Activated CD4-positive, alpha-beta T cell treated with anti-CD3 and anti-CD28 coated beads, Interleukin-2, amount 10 ng/mL, durations not matched to agents 7 days and 5 days (primary cell): ENCODE measurements at regions not wholly inside any gene's neighbourhood (a gene's known extent, or its start where the extent isn't known, plus 50 kb on each side); places are given as distances from the start of the nearest gene placed in this dataset.

Experiments
- CTCF ChIA-PET: fragments of 350-600 bp; sonication (Branson Sonifier 250); formaldehyde crosslinking; loops from one replicate; lab custom pipeline; 2021; ENCODE audit warnings: antibody characterized with exemption; lab: Charles Lee
- POLR2A ChIA-PET: fragments of 350-600 bp; sonication (Branson Sonifier 250); formaldehyde crosslinking; loops from one replicate; lab custom pipeline; 2021; ENCODE audit warnings: antibody characterized with exemption; lab: Charles Lee
- DNase-seq: peaks from one replicate; pipeline ENCODE4 v3.0.0-alpha.2; 2020
- H3K27ac Mint-ChIP-seq: one replicate; pipeline ENCODE4 v1.8.0; 2021; ENCODE audit warnings: mild to moderate bottlenecking, moderate library complexity, mixed read lengths
- H3K27me3 Mint-ChIP-seq: one replicate; pipeline ENCODE4 v1.8.0; 2021; ENCODE audit warnings: mixed read lengths
- H3K36me3 Mint-ChIP-seq: one replicate; pipeline ENCODE4 v1.8.0; 2021; ENCODE audit warnings: low read depth, mixed read lengths
- H3K4me1 Mint-ChIP-seq: one replicate; pipeline ENCODE4 v1.8.0; 2021; ENCODE audit warnings: mixed read lengths
- H3K4me3 Mint-ChIP-seq: one replicate; pipeline ENCODE4 v1.8.0; 2021; ENCODE audit warnings: mild to moderate bottlenecking, moderate library complexity, mixed read lengths
- H3K9me3 Mint-ChIP-seq: one replicate; pipeline ENCODE4 v1.8.0; 2021; ENCODE audit warnings: mixed read lengths

GRCh38 chr9:109707355-109707754 is 72.6 kb upstream of the PALM2AKAP2 start:
- no peak overlapping the region for H3K27ac Mint-ChIP-seq
- H3K27me3 Mint-ChIP-seq, result peaks cover 8% of the 10 kb centered on the region
- H3K4me1 Mint-ChIP-seq, result no peaks in the 10 kb centered on the region
- no peaks in the 10 kb centered on the region for H3K36me3 Mint-ChIP-seq
- no peak for DNase-seq
- POLR2A ChIA-PET, result no interaction called here
- CTCF ChIA-PET, result no interaction called here
- no peaks in the 10 kb centered on the region for H3K9me3 Mint-ChIP-seq
- H3K4me3 Mint-ChIP-seq, result no peak overlapping the region

- H3K27ac Mint-ChIP-seq, result no peak overlapping the region
- DNase-seq, result no peak
- ChIA-PET CTCF (no interaction called here), POLR2A (no interaction called here)
- H3K27me3 Mint-ChIP-seq, result peaks cover 8% of the 10 kb centered on the region
- H3K4me3 Mint-ChIP-seq, result no peak overlapping the region
- no peaks in the 10 kb centered on the region for H3K4me1 Mint-ChIP-seq
- no peaks in the 10 kb centered on the region for H3K9me3 Mint-ChIP-seq
- H3K36me3 Mint-ChIP-seq, result no peaks in the 10 kb centered on the region
These were observed 71.5 kb upstream of the PALM2AKAP2 start for GRCh38 chr9:109708451-109708945.

- peaks cover 8% of the 10 kb centered on the region for H3K27me3 Mint-ChIP-seq
- no peak overlapping the region for H3K4me3 Mint-ChIP-seq
- H3K4me1 Mint-ChIP-seq, result no peaks in the 10 kb centered on the region
- H3K27ac Mint-ChIP-seq, result no peak overlapping the region
- H3K36me3 Mint-ChIP-seq, result no peaks in the 10 kb centered on the region
- ChIA-PET CTCF (no interaction called here), POLR2A (no interaction called here)
- H3K9me3 Mint-ChIP-seq, result no peaks in the 10 kb centered on the region
- DNase-seq, result no peak
These were observed 70.1 kb upstream of the PALM2AKAP2 start for GRCh38 chr9:109709866-109710265.

GRCh38 chr9:109710830-109711229 is 69.2 kb upstream of the PALM2AKAP2 start:
- CTCF ChIA-PET, result no interaction called here
- Mint-ChIP-seq H3K27ac (no peak overlapping the region), H3K9me3 (no peaks in the 10 kb centered on the region), H3K4me3 (no peak overlapping the region), H3K4me1 (no peaks in the 10 kb centered on the region), H3K27me3 (peaks cover 4% of the 10 kb centered on the region), H3K36me3 (no peaks in the 10 kb centered on the region)
- POLR2A ChIA-PET, result no interaction called here
- no peak for DNase-seq

- no peak overlapping the region for H3K4me3 Mint-ChIP-seq
- H3K36me3 Mint-ChIP-seq, result no peaks in the 10 kb centered on the region
- H3K27me3 Mint-ChIP-seq, result no peaks in the 10 kb centered on the region
- no peak overlapping the region for H3K27ac Mint-ChIP-seq
- ChIA-PET CTCF (no interaction called here), POLR2A (no interaction called here)
- H3K9me3 Mint-ChIP-seq, result no peaks in the 10 kb centered on the region
- DNase-seq, result no peak
- H3K4me1 Mint-ChIP-seq, result no peaks in the 10 kb centered on the region
These were observed 64.7 kb upstream of the PALM2AKAP2 start for GRCh38 chr9:109715344-109715743.

GRCh38 chr9:109716631-109717030 is 63.4 kb upstream of the PALM2AKAP2 start:
- Mint-ChIP-seq H3K36me3 (no peaks in the 10 kb centered on the region), H3K27ac (no peak overlapping the region), H3K4me1 (no peaks in the 10 kb centered on the region), H3K4me3 (no peak overlapping the region), H3K27me3 (no peaks in the 10 kb centered on the region), H3K9me3 (no peaks in the 10 kb centered on the region)
- CTCF ChIA-PET, result no interaction called here
- DNase-seq, result no peak
- POLR2A ChIA-PET, result no interaction called here

- Mint-ChIP-seq H3K4me1 (no peaks in the 10 kb centered on the region), H3K4me3 (no peak overlapping the region), H3K27me3 (no peaks in the 10 kb centered on the region), H3K9me3 (no peaks in the 10 kb centered on the region), H3K27ac (no peak overlapping the region), H3K36me3 (no peaks in the 10 kb centered on the region)
- CTCF ChIA-PET, result no interaction called here
- DNase-seq, result no peak
- POLR2A ChIA-PET, result no interaction called here
These were observed 62.7 kb upstream of the PALM2AKAP2 start for GRCh38 chr9:109717342-109717741.

- Mint-ChIP-seq H3K4me3 (no peak overlapping the region), H3K36me3 (no peaks in the 10 kb centered on the region), H3K27me3 (no peaks in the 10 kb centered on the region), H3K9me3 (no peaks in the 10 kb centered on the region), H3K27ac (no peak overlapping the region), H3K4me1 (no peaks in the 10 kb centered on the region)
- POLR2A ChIA-PET, result no interaction called here
- no peak for DNase-seq
- CTCF ChIA-PET, result no interaction called here
These were observed 61.1 kb upstream of the PALM2AKAP2 start for GRCh38 chr9:109718861-109719260.

GRCh38 chr9:109721001-109721400 is 59.0 kb upstream of the PALM2AKAP2 start:
- ChIA-PET POLR2A (no interaction called here), CTCF (no interaction called here)
- Mint-ChIP-seq H3K27ac (no peak overlapping the region), H3K27me3 (no peaks in the 10 kb centered on the region), H3K4me1 (no peaks in the 10 kb centered on the region), H3K36me3 (no peaks in the 10 kb centered on the region), H3K4me3 (no peak overlapping the region), H3K9me3 (no peaks in the 10 kb centered on the region)
- no peak for DNase-seq

- Mint-ChIP-seq H3K4me3 (no peak overlapping the region), H3K36me3 (no peaks in the 10 kb centered on the region), H3K4me1 (no peaks in the 10 kb centered on the region), H3K9me3 (no peaks in the 10 kb centered on the region), H3K27ac (no peak overlapping the region), H3K27me3 (no peaks in the 10 kb centered on the region)
- ChIA-PET CTCF (interaction anchor here (0.5 kb wide), 1 partner anchor 221 kb away, joined by 3 read pairs; no protein-coding TSS in a partner anchor), POLR2A (no interaction called here)
- DNase-seq, result no peak
These were observed 58.0 kb upstream of the PALM2AKAP2 start for GRCh38 chr9:109722007-109722406.

- no peak overlapping the region for H3K27ac Mint-ChIP-seq
These were observed 56.2 kb upstream of the PALM2AKAP2 start for GRCh38 chr9:109723781-109724180.

GRCh38 chr9:109725460-109725859 is 54.5 kb upstream of the PALM2AKAP2 start:
- CTCF ChIA-PET, result no interaction called here
- no peak overlapping the region for H3K4me3 Mint-ChIP-seq
- POLR2A ChIA-PET, result no interaction called here
- no peaks in the 10 kb centered on the region for H3K4me1 Mint-ChIP-seq
- peaks cover 3% of the 10 kb centered on the region for H3K27me3 Mint-ChIP-seq
- H3K9me3 Mint-ChIP-seq, result no peaks in the 10 kb centered on the region
- H3K36me3 Mint-ChIP-seq, result no peaks in the 10 kb centered on the region
- no peak overlapping the region for H3K27ac Mint-ChIP-seq
- DNase-seq, result no peak

More at GRCh38 chr9:109723781-109724180, 56.2 kb upstream of the PALM2AKAP2 start:
- no peaks in the 10 kb centered on the region for H3K36me3 Mint-ChIP-seq
- no peaks in the 10 kb centered on the region for H3K27me3 Mint-ChIP-seq
- DNase-seq, result no peak
- CTCF ChIA-PET, result no interaction called here
- H3K9me3 Mint-ChIP-seq, result no peaks in the 10 kb centered on the region
- H3K4me1 Mint-ChIP-seq, result no peaks in the 10 kb centered on the region
- POLR2A ChIA-PET, result no interaction called here
- H3K4me3 Mint-ChIP-seq, result no peak overlapping the region

- no peak overlapping the region for H3K4me3 Mint-ChIP-seq
- no peaks in the 10 kb centered on the region for H3K9me3 Mint-ChIP-seq
- H3K27ac Mint-ChIP-seq, result no peak overlapping the region
- CTCF ChIA-PET, result no interaction called here
- peaks cover 5% of the 10 kb centered on the region for H3K27me3 Mint-ChIP-seq
- POLR2A ChIA-PET, result no interaction called here
- no peak for DNase-seq
- H3K4me1 Mint-ChIP-seq, result no peaks in the 10 kb centered on the region
- H3K36me3 Mint-ChIP-seq, result no peaks in the 10 kb centered on the region
These were observed 53.9 kb upstream of the PALM2AKAP2 start for GRCh38 chr9:109726119-109726518.

GRCh38 chr9:109728686-109729300 is 51.2 kb upstream of the PALM2AKAP2 start:
- no peaks in the 10 kb centered on the region for H3K9me3 Mint-ChIP-seq
- H3K4me1 Mint-ChIP-seq, result peaks cover 3% of the 10 kb centered on the region

More at GRCh38 chr9:109728686-109729300, 51.2 kb upstream of the PALM2AKAP2 start:
- ChIA-PET POLR2A (no interaction called here), CTCF (no interaction called here)
- Mint-ChIP-seq H3K27ac (no peak overlapping the region), H3K27me3 (peaks cover 11% of the 10 kb centered on the region), H3K36me3 (no peaks in the 10 kb centered on the region), H3K4me3 (no peak overlapping the region)
- no peak for DNase-seq
